Naive thymus-derived CD4-positive, alpha-beta T cell (primary cell): ENCODE measurements at regions not wholly inside any gene's neighbourhood (a gene's known extent, or its start where the extent isn't known, plus 50 kb on each side); places are given as distances from the start of the nearest gene placed in this dataset.
A peak's percentile ranks its signal among the peaks of the same experiment; 100 is the strongest.
"Not testable (repeated sequence)": the region's sequence is repeated elsewhere in the genome, so short reads cannot be mapped to it uniquely, and the experiment has no call there.

ENCODE experiments used
- ATAC-seq: fragments of 150-1000 bp; cut with Tn5 transposase; 2 replicates; pipeline ENCODE4 v1.10.0; 2021; ENCODE audit warnings: mild to moderate bottlenecking, moderate library complexity
- CTCF ChIA-PET: fragments of 350-600 bp; sonication (Branson Sonifier 250); formaldehyde crosslinking; loops from one replicate; lab custom pipeline; 2021; ENCODE audit warnings: antibody characterized with exemption; lab: Charles Lee
- POLR2A ChIA-PET: fragments of 350-600 bp; sonication (Branson Sonifier 250); formaldehyde crosslinking; loops from one replicate; lab custom pipeline; 2021; ENCODE audit warnings: antibody characterized with exemption, inconsistent platforms; lab: Charles Lee
- DNase-seq, 9 donors: peaks; one replicate each; pipeline versions ENCODE4 v3.0.0 to v3.0.0-alpha.2; 2020 to 2022; ENCODE audit warnings: mixed read lengths in 1 of 9
- H3K27ac ChIP-seq: one replicate; pipeline ENCODE4 v1.7.0; 2013; ENCODE audit warnings: mild to moderate bottlenecking, low read depth, low read length, moderate library complexity
- H3K27me3 ChIP-seq, 2 donors: one replicate each; pipeline ENCODE4 v1.7.0; 2013; ENCODE audit warnings: low read length in 2 of 2, mild to moderate bottlenecking in 2 of 2, moderate library complexity in 2 of 2; ENCODE audit not compliant: control insufficient read depth in 2 of 2, insufficient read depth in 2 of 2
- H3K36me3 ChIP-seq, 3 experiments: 1 replicate in 2 of 3; 2 replicates in 1 of 3; pipeline ENCODE4 v1.7.0; 2013; ENCODE audit warnings: low read length in 3 of 3, mild to moderate bottlenecking in 3 of 3, moderate library complexity in 1 of 3; ENCODE audit not compliant: insufficient read depth in 3 of 3, control insufficient read depth in 2 of 3
- H3K4me1 ChIP-seq, 2 donors: one replicate each; pipeline ENCODE4 v1.7.0; 2013; ENCODE audit warnings: low read length in 2 of 2, mild to moderate bottlenecking in 2 of 2, moderate library complexity in 1 of 2; ENCODE audit not compliant: control insufficient read depth in 2 of 2, insufficient read depth in 2 of 2
- H3K4me3 ChIP-seq: 2 replicates; pipeline ENCODE4 v1.7.0; 2013; ENCODE audit warnings: mild to moderate bottlenecking, low read length
- H3K9me3 ChIP-seq, 3 experiments: 1 replicate in 2 of 3; 2 replicates in 1 of 3; pipeline ENCODE4 v1.7.0; 2013; ENCODE audit warnings: low read length in 3 of 3; ENCODE audit not compliant: control insufficient read depth in 2 of 3
- H3K27ac Mint-ChIP-seq, 9 donors: one replicate each; pipeline ENCODE4 v1.8.0; 2020 to 2022; ENCODE audit warnings: mixed read lengths in 9 of 9, mild to moderate bottlenecking in 8 of 9, moderate library complexity in 5 of 9, inconsistent platforms in 2 of 9
- H3K27me3 Mint-ChIP-seq, 5 donors: one replicate each; pipeline ENCODE4 v1.8.0; 2021 to 2022; ENCODE audit warnings: mixed read lengths in 5 of 5, mild to moderate bottlenecking in 1 of 5
- H3K36me3 Mint-ChIP-seq, 5 donors: one replicate each; pipeline ENCODE4 v1.8.0; 2020 to 2022; ENCODE audit warnings: mixed read lengths in 5 of 5, mild to moderate bottlenecking in 3 of 5, inconsistent platforms in 1 of 5
- H3K4me1 Mint-ChIP-seq, 7 donors: one replicate each; pipeline ENCODE4 v1.8.0; 2020 to 2022; ENCODE audit warnings: mixed read lengths in 7 of 7, mild to moderate bottlenecking in 3 of 7, inconsistent platforms in 1 of 7
- H3K4me3 Mint-ChIP-seq, 10 donors: one replicate each; pipeline ENCODE4 v1.8.0; 2020 to 2022; ENCODE audit warnings: mild to moderate bottlenecking in 10 of 10, mixed read lengths in 10 of 10, moderate library complexity in 6 of 10, inconsistent platforms in 2 of 10
- H3K9me3 Mint-ChIP-seq, 11 donors: one replicate each; pipeline ENCODE4 v1.8.0; 2020 to 2022; ENCODE audit warnings: mixed read lengths in 11 of 11, mild to moderate bottlenecking in 4 of 11, inconsistent platforms in 1 of 11, moderate library complexity in 1 of 11
- intact Hi-C, 2 donors: fragments of 100-400 bp; cut with micrococcal nuclease; formaldehyde crosslinking; loops; one replicate each; pipeline ENCODE4 v1.15.1; 2023

DNA sequence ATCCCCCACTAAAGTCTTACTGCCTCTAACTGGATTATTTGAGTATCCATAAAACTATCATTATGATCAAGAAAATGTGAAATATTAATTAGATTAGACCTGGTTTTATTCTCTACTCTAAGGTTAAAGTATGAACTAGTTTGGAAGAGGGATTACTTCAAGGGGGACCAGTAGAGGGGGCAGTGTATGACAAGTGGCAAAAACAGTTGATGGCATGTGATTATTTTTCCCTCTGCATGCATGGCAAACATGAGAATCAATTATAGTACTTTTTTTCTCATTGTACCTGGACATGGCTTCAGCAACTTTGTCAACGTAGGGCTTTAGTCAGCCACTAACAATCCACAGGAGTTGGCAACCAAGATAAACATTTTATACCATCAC, 145.0 kb upstream of the SLC38A2 start:
- DNase-seq (no peak), ATAC-seq (no peak)
- H3K27ac ChIP-seq, result no peak overlapping the region
- H3K36me3 ChIP-seq, result no peaks in the 10 kb centered on the region
- intact Hi-C loops, result loop anchor here (1.0 to 2.0 kb wide), 6 partner anchors 32 to 145 kb away; partner anchors contain the start of gene SLC38A2 (in 1 of the 2)
- peaks cover 0 to 27% of the 10 kb centered on the region in 2 donors for H3K4me1 ChIP-seq
- Mint-ChIP-seq H3K27ac (peak overlapping the region; percentile 2 to 93 (median 80)), H3K9me3 (peaks cover 0 to 15% (median 0%) of the 10 kb centered on the region in 11 donors), H3K36me3 (peaks cover 0 to 52% (median 0%) of the 10 kb centered on the region in 5 donors), H3K4me1 (peaks cover 28 to 77% (median 62%) of the 10 kb centered on the region in 7 donors), H3K4me3 (peak overlapping the region in 9 of 10 donors; percentile 35 to 82 (median 65)), H3K27me3 (no peaks in the 10 kb centered on the region)
- H3K4me3 ChIP-seq, result no peak overlapping the region
- POLR2A ChIA-PET, result interaction anchor here (0.6 to 1.5 kb wide), 2 partner anchors 21 to 146 kb away, joined by 3 to 7 read pairs; no protein-coding TSS in a partner anchor
- no peaks in the 10 kb centered on the region for H3K9me3 ChIP-seq
- CTCF ChIA-PET, result no interaction called here
- H3K27me3 ChIP-seq, result no peaks in the 10 kb centered on the region

- Histone ChIP-seq H3K36me3 (no peaks in the 10 kb centered on the region), H3K4me1 (peaks cover 0 to 27% of the 10 kb centered on the region in 2 donors), H3K4me3 (no peak overlapping the region), H3K9me3 (no peaks in the 10 kb centered on the region), H3K27ac (no peak overlapping the region), H3K27me3 (no peaks in the 10 kb centered on the region)
- Mint-ChIP-seq H3K4me3 (peak overlapping the region; percentile 2 to 82 (median 63)), H3K27me3 (no peaks in the 10 kb centered on the region), H3K36me3 (peaks cover 0 to 57% (median 0%) of the 10 kb centered on the region in 5 donors), H3K9me3 (peaks cover 0 to 17% (median 0%) of the 10 kb centered on the region in 11 donors), H3K4me1 (peaks cover 29 to 76% (median 62%) of the 10 kb centered on the region in 7 donors), H3K27ac (peak overlapping the region; percentile 2 to 93 (median 80))
- peak; percentile 40 for ATAC-seq
- intact Hi-C loops, result loop anchor here (1.0 to 2.0 kb wide), 7 partner anchors 7 to 144 kb away; partner anchors contain the start of gene SLC38A2 (in 1 of the 2)
- POLR2A ChIA-PET, result interaction anchor here (0.6 to 1.5 kb wide), 2 partner anchors 22 to 146 kb away, joined by 3 to 7 read pairs; no protein-coding TSS in a partner anchor
- peak in 3 of 9 donors; percentile 10 to 21 (median 20) for DNase-seq
- CTCF ChIA-PET, result no interaction called here
These were observed 144.5 kb upstream of the SLC38A2 start for GRCh38 chr12:46516933-46517578.

- DNase-seq, result no peak
- Mint-ChIP-seq H3K27ac (peak overlapping the region in 3 of 9 donors; percentile 67 to 93 (median 89)), H3K4me3 (peak overlapping the region in 2 of 10 donors; percentile 65 to 82), H3K4me1 (peaks cover 29 to 69% (median 59%) of the 10 kb centered on the region in 7 donors), H3K9me3 (peaks cover 0 to 19% (median 0%) of the 10 kb centered on the region in 11 donors), H3K36me3 (peaks cover 0 to 60% (median 0%) of the 10 kb centered on the region in 5 donors), H3K27me3 (no peaks in the 10 kb centered on the region)
- Histone ChIP-seq H3K27ac (no peak overlapping the region), H3K4me3 (no peak overlapping the region), H3K36me3 (no peaks in the 10 kb centered on the region), H3K27me3 (no peaks in the 10 kb centered on the region), H3K4me1 (peaks cover 0 to 27% of the 10 kb centered on the region in 2 donors), H3K9me3 (no peaks in the 10 kb centered on the region)
- CTCF ChIA-PET, result interaction anchor here (0.6 kb wide), 1 partner anchor 126 kb away, joined by 3 read pairs; no protein-coding TSS in a partner anchor
- POLR2A ChIA-PET, result interaction anchor here (1.5 kb wide), 1 partner anchor 145 kb away, joined by 7 read pairs; no protein-coding TSS in a partner anchor
- no peak for ATAC-seq
- intact Hi-C loops, result loop anchor here (1.0 to 2.0 kb wide), 3 partner anchors 8 to 144 kb away; partner anchors contain the start of gene SLC38A2 (in 1 of the 2)
These were observed 143.8 kb upstream of the SLC38A2 start for GRCh38 chr12:46516238-46516932.

DNA sequence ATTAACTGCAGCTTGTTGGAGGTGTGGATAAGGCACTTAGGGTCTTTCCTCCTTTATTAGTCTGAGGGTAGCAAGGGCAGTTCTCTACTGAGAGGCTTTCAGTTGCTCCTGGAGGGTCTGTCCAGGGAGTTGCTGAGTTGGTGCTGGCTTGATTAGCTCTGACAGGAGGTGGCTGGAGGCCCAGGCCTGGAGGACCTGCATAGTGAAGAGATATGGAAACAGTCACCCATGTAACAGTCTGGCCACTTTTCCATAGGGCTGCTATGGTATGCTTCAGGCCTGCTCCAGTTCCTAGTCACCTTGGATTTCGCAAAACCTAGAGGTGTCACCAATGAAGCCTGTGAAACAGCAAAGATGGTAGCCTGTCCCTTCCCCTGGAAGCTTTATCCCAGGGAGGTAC, 143.3 kb upstream of the SLC38A2 start:
- no peak for ATAC-seq

GRCh38 chr12:46514886-46515285, 142.3 kb upstream of the SLC38A2 start:
- intact Hi-C loops, result no loop called here
- Histone ChIP-seq H3K9me3 (peaks cover 0 to 5% (median 0%) of the 10 kb centered on the region in 3 experiments), H3K4me1 (peaks cover 0 to 27% of the 10 kb centered on the region in 2 donors), H3K27me3 (no peaks in the 10 kb centered on the region), H3K27ac (no peak overlapping the region), H3K4me3 (no peak overlapping the region), H3K36me3 (no peaks in the 10 kb centered on the region)
- POLR2A ChIA-PET, result interaction anchor here (1.4 kb wide), 1 partner anchor 13 kb away, joined by 3 read pairs; no protein-coding TSS in a partner anchor
- H3K36me3 Mint-ChIP-seq, result peaks cover 0 to 63% (median 4%) of the 10 kb centered on the region in 5 donors
- DNase-seq (no peak), ATAC-seq (no peak)
- CTCF ChIA-PET, result interaction anchor here (0.5 kb wide), 1 partner anchor 127 kb away, joined by 4 read pairs; no protein-coding TSS in a partner anchor
- H3K27ac Mint-ChIP-seq, result peak overlapping the region in 4 of 9 donors; percentile 8 to 58 (median 19)
- H3K4me3 Mint-ChIP-seq, result peak overlapping the region in 2 of 10 donors; percentile 10 to 16
- H3K4me1 Mint-ChIP-seq, result peaks cover 29 to 61% (median 58%) of the 10 kb centered on the region in 7 donors
- peaks cover 0 to 32% (median 4%) of the 10 kb centered on the region in 11 donors for H3K9me3 Mint-ChIP-seq
- no peaks in the 10 kb centered on the region for H3K27me3 Mint-ChIP-seq

More for the DNA sequence above, 143.3 kb upstream of the SLC38A2 start:
- H3K9me3 ChIP-seq, result no peaks in the 10 kb centered on the region
- Mint-ChIP-seq H3K4me3 (no peak overlapping the region), H3K27me3 (no peaks in the 10 kb centered on the region), H3K27ac (peak overlapping the region in 4 of 9 donors; percentile 23 to 64 (median 35)), H3K9me3 (peaks cover 0 to 24% (median 2%) of the 10 kb centered on the region in 11 donors), H3K4me1 (peaks cover 29 to 64% (median 59%) of the 10 kb centered on the region in 7 donors), H3K36me3 (peaks cover 0 to 61% (median 4%) of the 10 kb centered on the region in 5 donors)
- CTCF ChIA-PET, result interaction anchor here (0.5 to 0.6 kb wide), 2 partner anchors 118 to 127 kb away, joined by 3 read pairs; no protein-coding TSS in a partner anchor
- no peak overlapping the region for H3K4me3 ChIP-seq
- POLR2A ChIA-PET, result no interaction called here
- peaks cover 0 to 27% of the 10 kb centered on the region in 2 donors for H3K4me1 ChIP-seq
- no peaks in the 10 kb centered on the region for H3K36me3 ChIP-seq
- intact Hi-C loops, result loop anchor here (1.0 to 2.0 kb wide), 3 partner anchors 8 to 145 kb away; partner anchors contain the start of gene SLC38A2 (in 1 of the 2)
- no peaks in the 10 kb centered on the region for H3K27me3 ChIP-seq
- no peak overlapping the region for H3K27ac ChIP-seq
- no peak for DNase-seq

- H3K4me1 Mint-ChIP-seq, result peaks cover 16 to 37% (median 36%) of the 10 kb centered on the region in 7 donors
- H3K36me3 ChIP-seq, H3K27ac Mint-ChIP-seq, H3K4me3 Mint-ChIP-seq, intact Hi-C loops, H3K27me3 Mint-ChIP-seq, H3K9me3 ChIP-seq, ATAC-seq, DNase-seq, CTCF ChIA-PET, H3K27ac ChIP-seq, H3K27me3 ChIP-seq, POLR2A ChIA-PET, H3K4me3 ChIP-seq: not testable (repeated sequence)
- H3K9me3 Mint-ChIP-seq, result peaks cover 9 to 66% (median 16%) of the 10 kb centered on the region in 11 donors
- peaks cover 9 to 86% (median 17%) of the 10 kb centered on the region in 5 donors for H3K36me3 Mint-ChIP-seq
- H3K4me1 ChIP-seq, result peaks cover 0 to 15% of the 10 kb centered on the region in 2 donors
These were observed 137.7 kb upstream of the SLC38A2 start for GRCh38 chr12:46510257-46510656.
